ENCODE measurements at regions not wholly inside any gene's neighbourhood (a gene's known extent, or its start where the extent isn't known, plus 50 kb on each side); places are given as distances from the start of the nearest gene placed in this dataset.

DNA sequence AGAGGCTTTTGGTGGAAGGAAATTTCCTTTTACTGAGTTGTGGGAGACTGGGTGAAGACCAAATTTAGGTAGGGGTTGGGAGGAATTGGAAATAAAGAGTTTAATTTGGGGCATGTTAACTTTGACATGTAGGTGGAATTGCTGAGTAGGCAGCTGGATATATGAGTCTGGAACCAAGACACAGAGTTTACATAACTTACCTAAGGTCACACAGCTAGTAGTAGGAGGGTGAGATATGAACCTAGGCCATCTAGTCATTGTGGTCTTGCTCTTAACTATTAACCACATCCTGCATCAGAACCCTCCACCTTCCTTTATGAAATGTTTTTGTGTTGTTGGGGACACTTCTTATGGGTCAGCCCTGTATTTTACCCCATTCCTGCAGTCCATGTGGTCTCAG, 113.1 kb downstream of the ICOS start:
- DNase-seq, result no peak

DNA sequence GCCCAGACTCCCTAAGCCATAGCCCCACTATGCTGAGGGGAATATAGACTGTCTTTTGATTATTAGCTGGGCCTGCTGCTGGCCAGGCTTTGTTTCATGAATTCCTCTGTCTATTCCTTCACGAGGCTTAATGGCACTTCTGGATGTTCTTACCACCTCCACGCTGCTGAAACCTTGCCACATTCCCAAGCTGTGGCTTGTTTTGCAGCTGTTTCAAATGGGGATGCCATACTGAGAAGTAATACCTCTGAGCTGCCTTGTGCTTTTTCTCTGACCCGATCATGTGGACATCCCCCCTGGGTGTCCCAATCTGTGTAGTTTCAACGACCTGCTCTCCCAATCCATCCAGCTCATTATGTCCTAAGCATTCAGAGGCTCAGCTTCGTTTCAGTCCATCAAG, 114.1 kb downstream of the ICOS start:
- no peak for DNase-seq

DNA sequence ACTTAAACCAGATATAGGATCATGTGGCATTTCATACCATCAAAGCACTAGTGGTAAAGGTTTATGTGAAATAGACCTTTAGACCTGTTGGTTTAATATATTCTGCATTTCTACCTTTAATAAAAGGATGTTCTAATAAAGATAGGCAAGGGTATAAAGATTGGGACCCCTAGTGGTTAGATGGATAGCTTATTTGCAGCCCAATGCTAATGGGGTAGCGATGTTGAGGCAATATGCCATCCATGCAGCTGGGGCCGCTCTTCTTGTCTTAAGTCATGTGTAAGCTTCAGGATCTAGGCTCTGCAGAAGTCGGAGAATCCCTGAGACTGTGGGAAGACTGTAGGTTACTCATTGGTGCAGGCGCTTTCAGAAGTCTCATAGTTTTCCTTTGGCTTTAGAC, 114.9 kb downstream of the ICOS start:
- DNase-seq, result no peak

DNA sequence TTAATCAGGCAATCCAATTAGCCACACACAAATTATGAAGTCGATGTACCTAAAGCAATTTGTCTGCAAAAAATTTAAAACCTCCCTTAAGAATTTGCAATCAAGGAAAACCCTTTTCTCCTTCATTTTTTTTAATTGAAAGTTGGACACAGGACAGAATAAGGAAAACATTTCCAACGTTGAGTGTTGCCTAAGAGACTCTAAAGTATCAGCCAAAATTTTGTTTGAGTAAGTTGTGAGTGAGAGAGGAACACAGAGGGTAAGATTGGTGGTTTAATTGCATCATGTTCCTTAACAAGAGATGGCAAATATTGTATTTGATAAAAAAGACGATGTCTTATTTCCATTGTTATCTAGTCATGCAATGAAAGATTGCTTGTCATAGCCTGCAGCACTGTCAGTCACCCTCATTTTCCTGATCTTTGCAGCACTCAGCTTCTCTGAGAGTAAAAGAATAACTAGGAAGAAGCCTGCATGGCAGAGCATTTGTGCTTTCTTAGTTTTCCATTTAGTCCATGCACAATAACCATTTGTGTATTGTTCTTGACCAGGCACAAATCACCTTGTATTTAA, 115.5 kb downstream of the ICOS start:
- no peak for DNase-seq

DNA sequence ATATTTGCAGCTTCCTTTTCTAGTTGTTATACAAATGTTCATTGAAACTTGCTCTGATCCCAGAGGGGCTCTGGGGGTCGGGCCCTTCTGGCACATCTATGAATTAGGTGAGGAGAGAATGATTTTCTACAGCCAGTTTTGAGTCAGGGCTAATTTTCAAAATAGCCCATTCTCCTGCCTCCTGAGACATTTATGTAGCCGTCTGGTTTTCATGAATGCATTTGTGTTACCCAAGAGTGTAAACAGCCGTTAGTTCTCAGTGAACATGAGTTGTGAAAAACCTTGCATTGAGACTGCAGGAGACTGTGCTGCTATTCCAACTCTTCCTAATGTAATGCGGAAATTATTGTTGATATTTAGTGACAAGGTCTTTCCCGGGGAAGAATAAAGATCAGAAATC, 122.5 kb downstream of the ICOS start:
- no peak for DNase-seq

DNA sequence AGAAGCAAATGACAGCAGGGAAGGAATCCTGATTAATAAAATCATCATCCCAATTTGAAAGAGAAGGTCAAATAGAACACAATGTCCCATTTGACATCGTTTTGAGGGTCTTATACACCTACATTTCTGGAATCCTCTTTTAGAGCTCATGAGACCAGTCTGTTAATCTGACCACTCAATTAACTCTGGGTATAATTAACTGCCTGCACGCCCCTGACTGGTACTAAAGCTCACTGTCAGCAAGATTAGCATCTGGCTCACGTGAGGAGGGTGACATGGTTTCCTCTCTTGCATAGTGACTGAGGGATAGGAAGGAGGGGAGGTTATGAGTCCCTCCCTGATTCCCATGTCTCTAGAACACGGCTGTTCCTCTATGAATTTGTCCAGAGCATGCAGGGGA, 124.3 kb downstream of the ICOS start:
- DNase-seq, result no peak

DNA sequence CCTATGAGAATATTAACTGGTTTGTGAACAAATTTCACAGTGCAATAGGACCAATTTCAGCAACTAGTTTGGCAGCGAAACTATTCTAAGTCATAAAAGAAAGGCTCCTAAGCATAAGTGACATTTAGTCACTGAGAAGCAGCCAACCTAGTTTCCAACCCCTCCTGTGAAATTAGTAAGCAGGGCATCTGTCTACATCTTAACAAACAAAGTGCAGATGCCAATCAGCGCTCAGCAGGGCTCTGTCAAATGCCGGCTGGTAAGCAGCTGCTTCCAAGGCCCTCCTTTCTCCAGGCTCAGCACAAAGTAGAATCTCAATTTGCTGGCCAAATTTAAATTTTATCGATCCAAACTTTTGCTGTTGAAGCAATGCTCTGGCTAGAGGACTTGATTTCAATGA, 124.7 kb downstream of the ICOS start:
- no peak for DNase-seq

DNA sequence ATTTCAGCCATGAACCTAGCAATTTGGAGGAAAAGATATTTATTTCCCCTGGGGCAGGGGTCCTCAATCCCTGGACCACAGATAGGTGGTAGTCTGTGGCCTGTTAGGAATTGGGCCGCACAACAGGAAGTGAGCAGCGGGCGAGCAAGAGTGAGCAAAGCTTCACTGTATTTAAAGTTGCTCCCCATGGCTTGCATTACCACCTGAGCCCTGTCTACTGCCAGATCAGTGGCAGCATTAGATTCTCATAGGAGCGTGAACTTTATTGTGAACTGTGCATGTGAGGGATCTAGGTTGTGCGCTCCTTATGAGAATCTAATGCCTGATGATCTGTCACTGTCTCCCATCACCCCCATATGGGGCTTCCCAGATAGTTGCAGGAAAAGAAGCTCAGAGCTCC, 127.6 kb downstream of the ICOS start:
- no peak for DNase-seq

DNA sequence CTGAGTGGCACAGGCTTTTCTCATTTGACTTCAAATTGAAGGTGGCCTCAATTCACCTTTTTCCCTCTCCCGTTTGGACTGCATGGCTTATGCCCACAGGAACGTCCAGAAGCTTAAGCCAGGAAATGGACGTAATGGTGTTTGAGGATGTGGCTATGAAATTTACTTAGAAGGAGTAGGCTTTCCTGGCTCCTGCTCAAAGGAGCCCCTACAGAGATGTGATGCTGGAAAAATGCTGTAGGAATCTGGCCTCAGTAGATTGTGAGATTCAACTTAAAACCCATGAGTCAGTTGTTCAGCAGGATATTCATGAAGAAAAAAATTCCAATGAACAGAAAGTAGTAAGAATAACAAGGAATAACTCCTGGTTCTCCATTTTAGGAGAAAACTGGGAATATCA, 129.0 kb downstream of the ICOS start:
- no peak for DNase-seq

DNA sequence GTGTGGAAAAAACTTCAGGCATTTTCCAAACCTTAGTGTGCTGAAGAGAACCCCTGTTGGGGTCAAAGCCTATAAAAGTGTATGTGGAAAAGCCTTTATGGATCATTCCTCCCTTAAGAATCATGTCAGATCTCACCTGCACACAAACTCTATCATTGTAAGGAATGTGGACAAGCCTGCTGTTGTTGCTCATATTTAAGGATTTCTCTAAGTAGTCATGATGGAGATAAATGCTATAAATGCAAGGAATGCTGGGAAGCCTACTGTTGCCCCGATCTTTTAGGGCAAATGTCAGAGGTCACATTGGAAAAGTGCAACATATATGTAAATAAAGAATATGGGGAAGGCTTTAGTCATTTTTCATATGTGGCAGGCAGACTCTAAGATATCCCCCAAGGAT, 129.5 kb downstream of the ICOS start:
- DNase-seq, result no peak

DNA sequence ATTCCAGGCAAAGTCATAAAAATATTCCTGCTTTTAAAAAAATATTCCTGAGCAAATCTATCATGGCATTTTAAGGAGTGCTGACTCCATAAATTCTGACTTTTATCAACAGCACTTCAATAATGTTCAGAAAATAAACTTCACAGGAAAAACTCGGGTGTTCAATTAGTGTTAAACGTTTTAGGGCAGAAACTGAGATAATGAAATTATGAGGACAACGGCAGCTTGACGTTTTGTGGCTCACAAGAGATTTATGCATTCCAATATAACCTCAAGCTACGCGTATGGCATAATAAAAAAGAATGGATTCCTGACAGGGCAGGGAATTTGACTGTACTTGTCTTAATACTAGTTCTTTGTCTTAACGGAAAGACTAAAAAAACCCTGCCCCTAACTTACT, 133.2 kb downstream of the ICOS start:
- DNase-seq, result no peak

DNA sequence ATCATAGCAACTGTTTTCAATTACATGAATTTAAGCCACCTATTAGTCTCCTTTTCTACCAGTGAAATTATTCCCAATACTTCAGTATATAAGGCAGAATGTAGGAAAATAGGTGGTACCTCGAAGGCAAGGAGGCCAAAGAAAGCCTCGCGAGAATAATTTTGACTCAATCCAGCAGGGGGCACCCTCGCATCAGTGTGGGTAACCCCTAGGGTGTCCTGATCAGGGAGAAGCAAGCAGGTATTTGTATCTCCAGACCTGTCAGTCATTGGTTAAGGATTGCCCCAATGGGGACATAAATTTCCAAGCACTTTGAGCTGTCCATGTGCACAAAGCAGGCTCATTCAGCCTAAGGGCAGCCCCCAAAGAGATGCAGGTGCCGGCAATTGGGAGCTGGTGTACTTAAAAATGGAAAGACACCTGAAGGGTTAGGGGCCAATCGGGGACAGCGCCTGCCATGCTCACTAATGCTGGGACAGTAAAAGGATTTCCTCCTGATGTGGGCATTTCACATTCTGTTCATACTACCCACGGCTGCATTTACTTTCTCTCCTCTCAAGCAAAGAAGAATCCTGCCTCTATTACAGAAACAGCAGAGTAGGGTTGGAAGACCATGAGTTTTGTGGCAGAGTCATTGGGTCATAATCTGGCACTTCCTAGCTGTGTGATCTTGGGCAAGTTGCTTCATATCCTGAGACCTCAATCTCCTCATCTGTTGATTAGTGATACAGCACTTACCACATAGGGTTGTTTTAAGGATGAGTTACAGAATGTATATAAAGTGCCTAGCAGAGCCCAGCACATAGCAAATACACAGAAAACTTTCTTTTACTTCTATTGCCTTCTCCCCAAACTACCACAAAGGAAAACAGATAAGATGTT, 136.1 kb downstream of the ICOS start:
- peak; percentile 87 for DNase-seq

DNA sequence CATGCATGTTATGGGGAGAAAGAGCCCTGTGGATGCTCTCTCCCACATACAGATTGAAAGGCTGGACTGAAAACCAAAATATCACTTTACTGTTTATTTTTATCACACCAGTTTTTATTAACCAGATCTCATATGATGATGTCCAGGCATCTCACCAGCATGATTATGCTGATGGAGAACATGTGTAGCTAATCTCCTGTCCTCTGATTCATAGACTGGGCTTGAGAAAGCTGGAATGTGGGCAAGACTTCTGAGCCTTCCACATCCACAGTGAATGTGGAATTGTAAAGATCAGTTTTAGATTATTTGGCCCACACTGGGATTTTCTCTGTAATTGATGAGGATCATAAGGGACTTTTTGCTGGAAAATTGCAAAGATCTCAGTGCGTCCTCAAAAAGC, 137.9 kb downstream of the ICOS start:
- no peak for DNase-seq

DNA sequence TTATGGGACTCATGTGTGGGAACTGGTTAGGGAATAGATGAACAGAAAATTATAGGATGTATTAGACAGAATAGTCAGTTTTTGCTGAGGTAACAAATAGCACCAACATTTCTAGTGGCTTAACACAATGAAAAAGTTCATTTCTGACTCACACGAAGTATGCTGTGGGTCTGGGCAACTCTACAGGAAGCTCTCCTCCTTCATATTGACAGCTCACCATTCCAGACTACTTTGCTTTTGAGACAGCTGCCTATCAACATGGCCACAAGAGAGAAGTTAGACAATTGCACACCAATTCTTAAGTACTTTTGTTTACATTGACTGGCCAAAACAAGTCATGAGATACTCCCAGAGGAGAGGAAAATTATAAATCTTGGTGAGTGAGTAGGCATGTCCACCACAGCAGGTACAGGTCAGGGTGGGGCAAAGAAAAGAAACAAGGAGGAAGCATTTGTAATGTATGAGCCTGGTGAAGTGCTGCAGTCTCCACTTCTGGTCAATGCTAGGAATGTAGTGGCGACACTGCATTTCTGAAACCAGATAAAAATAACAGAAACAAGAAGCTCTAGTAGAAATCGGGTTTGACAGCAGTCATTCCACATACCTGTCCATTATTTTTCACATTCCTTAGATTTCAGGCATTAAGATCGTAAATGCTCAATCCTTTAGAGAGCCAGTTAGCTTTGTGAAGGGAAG, 141.6 kb downstream of the ICOS start:
- DNase-seq, result no peak

DNA sequence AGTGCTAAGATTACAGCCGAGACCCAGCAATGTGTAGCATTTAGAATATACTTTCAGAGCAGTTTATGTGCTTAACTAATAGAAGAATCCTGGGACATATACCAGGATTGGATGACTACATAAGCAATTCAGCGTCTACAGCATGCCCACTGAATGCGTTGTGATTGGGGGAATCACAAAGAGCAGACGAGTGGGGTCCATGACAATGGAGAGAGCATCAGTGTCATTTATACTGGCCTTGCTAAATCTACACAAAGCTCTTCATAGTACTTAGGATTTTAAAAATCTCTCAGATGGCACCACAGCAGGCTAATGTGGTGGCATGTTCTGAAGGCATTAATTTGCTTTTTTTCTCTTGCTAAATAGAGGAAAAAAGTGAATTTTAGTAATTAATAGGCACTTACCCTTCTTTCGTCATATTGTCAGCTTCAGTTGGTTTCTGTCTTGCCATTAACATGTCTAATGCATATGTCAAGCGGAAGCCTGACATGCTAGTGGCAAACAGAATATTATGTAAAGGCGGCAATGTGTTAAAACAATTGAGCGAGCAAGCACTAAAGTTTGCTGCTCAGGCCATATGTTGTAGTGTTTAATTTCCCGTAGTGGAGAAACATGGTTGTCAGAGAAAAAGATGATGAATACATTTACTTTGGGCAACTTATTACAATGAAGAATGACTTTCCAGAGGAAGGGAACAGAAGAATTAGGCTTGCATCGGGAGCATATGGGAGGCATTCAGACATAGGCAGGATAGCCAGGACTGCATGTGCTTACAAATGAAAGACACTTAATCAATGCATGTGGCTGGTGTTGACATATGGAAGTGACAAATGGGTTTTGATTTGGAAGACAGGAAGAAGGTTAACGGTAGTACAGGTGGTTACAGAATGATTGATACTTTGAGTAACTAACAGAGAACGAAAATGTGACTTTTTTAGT, 145.2 kb downstream of the ICOS start:
- DNase-seq, result no peak

DNA sequence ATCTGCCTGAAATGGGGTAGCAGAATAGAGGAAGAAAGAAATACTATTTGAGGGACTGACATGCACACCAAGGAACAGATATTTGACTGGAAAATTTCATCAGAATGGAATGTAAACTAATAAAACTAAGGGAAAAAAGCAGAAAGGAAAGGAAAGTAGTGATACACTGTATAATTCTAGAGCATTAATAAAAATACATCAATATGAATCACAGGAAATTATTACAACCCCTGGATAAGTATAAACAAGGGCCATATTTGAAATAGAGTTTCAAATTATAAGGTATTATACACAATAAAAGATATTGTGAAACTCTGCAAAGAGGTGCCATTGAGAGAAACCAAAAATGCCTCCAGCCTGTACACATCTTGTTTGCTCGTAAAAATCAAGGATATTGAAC, 149.6 kb downstream of the ICOS start:
- DNase-seq, result no peak

DNA sequence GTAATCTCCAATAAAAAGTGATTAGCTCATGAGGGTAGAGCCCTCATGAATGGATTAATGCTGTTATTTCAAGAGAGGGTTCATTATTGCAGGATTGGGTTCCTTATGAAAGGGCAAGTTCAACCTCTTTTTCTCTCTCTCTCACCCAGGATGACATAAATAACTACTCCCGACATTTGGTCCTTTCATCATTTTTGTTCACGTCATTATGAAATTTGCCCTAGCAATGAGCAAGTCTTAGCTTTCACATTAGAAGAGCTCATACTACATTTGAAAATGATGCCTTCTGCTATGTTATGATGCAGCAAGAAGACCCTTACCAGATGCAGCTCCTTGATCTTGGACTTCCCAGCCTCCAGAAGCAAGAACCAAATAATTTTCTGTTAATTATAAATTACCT, 152.5 kb downstream of the ICOS start:
- no peak for DNase-seq

DNA sequence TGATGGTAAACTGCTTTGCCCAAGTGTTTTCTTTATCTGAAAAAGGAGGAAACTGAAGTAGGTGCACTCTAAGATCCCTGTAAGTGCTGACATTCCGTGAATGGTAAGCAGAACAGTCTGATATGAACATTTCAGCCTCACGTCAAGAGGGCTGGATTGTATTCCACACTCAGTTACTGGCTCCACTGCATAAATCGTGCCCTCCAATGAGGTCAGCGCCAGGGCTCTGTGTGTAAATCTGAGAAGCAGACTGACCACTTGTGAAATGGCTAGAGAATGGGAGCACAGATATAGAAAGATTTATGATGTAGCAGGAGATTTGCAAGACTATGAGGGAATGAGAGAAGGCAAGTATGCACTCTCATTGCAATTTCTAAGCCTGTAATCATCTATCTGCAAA, 153.0 kb downstream of the ICOS start:
- no peak for DNase-seq

DNA sequence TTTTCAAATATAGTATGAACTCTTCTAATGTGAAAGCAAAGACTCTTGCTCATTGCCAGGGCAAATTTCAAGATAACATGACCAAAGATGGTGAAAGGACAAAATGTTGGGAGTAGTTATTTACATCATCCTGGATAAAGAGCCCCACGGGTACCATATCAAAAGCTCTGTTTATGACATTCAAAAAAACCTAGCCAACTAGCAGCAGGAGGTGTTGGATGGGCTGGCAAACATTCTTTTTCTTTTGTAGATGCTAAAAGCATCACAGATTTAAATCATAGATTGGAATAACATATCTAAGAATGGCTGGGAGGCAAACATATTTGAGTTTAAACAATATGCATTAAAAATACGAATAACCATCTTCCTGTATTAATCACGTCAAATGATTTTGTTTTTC, 153.5 kb downstream of the ICOS start:
- DNase-seq, result no peak

DNA sequence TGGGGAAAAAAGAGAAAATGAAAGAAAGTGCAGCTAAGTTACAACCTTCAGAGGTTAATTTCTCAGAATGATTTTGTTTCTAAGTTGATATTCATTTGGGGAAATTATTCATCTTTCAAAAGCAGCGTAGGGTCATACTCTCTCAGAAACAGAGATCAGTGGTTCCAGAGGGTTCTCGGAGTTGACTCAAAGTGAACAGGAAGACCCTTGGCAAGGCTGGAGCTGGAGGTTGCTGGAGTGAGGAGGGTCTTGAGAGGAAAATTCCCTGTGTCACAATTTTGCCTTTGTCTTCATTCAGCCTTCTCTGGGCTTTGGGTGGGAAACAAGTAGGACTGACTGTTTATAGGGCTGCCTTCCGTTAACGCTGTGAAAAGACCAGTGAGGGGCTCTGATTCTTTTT, 168.2 kb downstream of the ICOS start:
- DNase-seq, result no peak

DNA sequence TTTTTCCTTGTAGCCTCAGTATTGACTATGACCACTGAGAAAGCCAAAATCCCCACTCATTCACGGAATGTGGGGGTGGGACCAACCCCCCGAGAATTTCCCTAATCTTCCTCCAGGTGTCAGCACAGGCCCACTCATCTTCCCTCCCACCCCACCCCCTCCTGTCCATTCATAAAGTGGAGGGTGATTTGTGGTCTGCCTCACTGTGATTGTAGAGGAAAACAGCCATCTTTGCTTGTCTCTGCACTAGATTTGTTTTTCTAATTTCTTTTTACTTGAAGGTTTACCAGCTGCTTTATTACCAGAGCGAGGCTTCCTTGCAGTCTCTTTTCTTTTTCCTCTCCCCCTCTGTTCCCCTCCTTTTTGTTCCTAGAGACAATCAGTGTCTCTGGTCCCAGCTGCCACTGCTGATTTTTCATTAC, 171.8 kb downstream of the ICOS start:
- DNase-seq, result peak; percentile 75

DNA sequence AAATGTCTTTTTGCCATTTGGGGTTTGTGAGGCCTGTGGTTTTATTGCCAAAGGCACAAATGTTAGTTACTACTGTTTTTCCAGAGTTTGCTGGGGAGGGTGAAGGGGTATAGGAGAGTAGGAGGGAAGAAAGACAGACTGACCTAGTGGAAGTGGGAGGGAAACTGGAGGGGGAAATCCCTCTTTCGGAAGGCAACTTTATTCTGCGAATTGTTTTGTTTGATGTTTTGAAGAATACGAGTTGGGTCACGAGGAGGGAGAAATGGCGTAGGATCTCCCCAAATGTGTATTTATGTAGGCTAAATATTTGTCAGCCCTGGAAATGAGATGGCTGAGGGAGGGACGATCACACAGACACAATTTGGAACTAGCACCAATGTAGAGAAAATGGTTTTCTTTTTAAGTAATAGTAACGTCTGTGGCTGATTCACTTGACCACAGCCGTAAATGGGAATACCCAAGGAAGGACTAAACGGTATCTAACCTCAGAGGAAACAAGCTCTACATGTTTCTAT, 172.3 kb downstream of the ICOS start:
- no peak for DNase-seq

DNA sequence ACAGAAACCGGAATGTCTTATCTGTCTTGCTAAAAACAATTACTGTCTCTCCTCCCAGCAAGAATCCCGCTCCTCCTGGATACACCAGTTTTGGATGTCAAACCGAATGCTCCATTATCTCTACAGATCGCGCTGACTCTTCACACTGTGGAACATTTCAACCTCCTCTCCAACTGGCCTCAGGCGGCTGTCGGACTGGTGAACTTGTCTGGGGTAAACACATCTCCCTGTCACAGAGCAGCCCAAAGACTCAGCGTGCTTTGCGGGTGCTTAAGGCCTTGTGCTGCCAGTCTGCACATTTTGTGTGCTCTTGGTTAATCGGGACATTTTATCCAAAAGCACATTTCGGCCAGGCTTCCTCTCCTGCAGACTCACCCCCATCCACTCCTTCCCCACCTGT, 173.1 kb downstream of the ICOS start:
- DNase-seq, result no peak
